ENCODE measurements at regions not wholly inside any gene's neighbourhood (a gene's known extent, or its start where the extent isn't known, plus 50 kb on each side); places are given as distances from the start of the nearest gene placed in this dataset.

GRCh38 chr9:78150983-78151356 is 84.9 kb upstream of the CEP78 start:
- Histone ChIP-seq H3K27ac (ENCODE audit: low read depth, low read length, poor library complexity, severe bottlenecking) (no peak overlapping the region), H2AFZ (ENCODE audit: low read length) (no peak overlapping the region), H3K9me3 (ENCODE audit: low read length) (no peaks in the 10 kb centered on the region), H3K9me2 (ENCODE audit: insufficient read depth, low read length) (no peaks in the 10 kb centered on the region), H4K20me1 (ENCODE audit: insufficient read depth, low read length) (no peaks in the 10 kb centered on the region), H3K4me2 (ENCODE audit: low read length) (no peak overlapping the region), H3K36me3 (ENCODE audit: insufficient read depth, low read length) (no peaks in the 10 kb centered on the region), H3K4me1 (ENCODE audit: insufficient read depth, low read length, poor library complexity, severe bottlenecking) (peaks cover 10% of the 10 kb centered on the region), H3K4me3 (ENCODE audit: low read depth, low read length, poor library complexity, severe bottlenecking) (no peak overlapping the region), H3K79me2 (ENCODE audit: insufficient read depth, low read depth, low read length) (no peaks in the 10 kb centered on the region)
- POLR2A ChIA-PET = interaction anchor here (0.5 to 0.6 kb wide), 2 partner anchors 161 to 1937 kb away, joined by 3 read pairs; no protein-coding TSS in a partner anchor
- TF ChIP-seq CTCF (conservative IDR thresholded peaks at IDR 0.05; ENCODE audit: low read length) = no peak
- TF ChIP-seq EZH2phosphoT487 (IDR thresholded peaks at IDR 0.05; ENCODE audit: borderline replicate concordance, low read depth, low read length) = no peak
- intact Hi-C loops (cut with micrococcal nuclease; ENCODE audit: unreplicated experiment) = no loop called here
- DNase-seq (ENCODE audit: low spot score) = no peak
- CTCF ChIA-PET (ENCODE audit: unreplicated experiment) = no interaction called here
- no TSS peak for BruUV-seq (replicated peaks)

GRCh38 chr9:78150312-78150982 is 85.4 kb upstream of the CEP78 start:
- TF ChIP-seq CTCF (conservative IDR thresholded peaks at IDR 0.05; ENCODE audit: low read length) (no peak), EZH2phosphoT487 (IDR thresholded peaks at IDR 0.05; ENCODE audit: borderline replicate concordance, low read depth, low read length) (no peak)
- intact Hi-C loops (cut with micrococcal nuclease; ENCODE audit: unreplicated experiment) = no loop called here
- H2AFZ ChIP-seq (ENCODE audit: low read length) = peak overlapping the region; percentile 93
- H3K9me2 ChIP-seq (ENCODE audit: insufficient read depth, low read length) = no peaks in the 10 kb centered on the region
- DNase-seq (ENCODE audit: low spot score) = no peak
- no peaks in the 10 kb centered on the region for H3K9me3 ChIP-seq (ENCODE audit: low read length)
- H3K27ac ChIP-seq (ENCODE audit: low read depth, low read length, poor library complexity, severe bottlenecking) = no peak overlapping the region
- no peaks in the 10 kb centered on the region for H3K36me3 ChIP-seq (ENCODE audit: insufficient read depth, low read length)
- H4K20me1 ChIP-seq (ENCODE audit: insufficient read depth, low read length) = no peaks in the 10 kb centered on the region
- H3K4me1 ChIP-seq (ENCODE audit: insufficient read depth, low read length, poor library complexity, severe bottlenecking) = peaks cover 10% of the 10 kb centered on the region
- H3K79me2 ChIP-seq (ENCODE audit: insufficient read depth, low read depth, low read length) = no peaks in the 10 kb centered on the region
- no peak overlapping the region for H3K4me3 ChIP-seq (ENCODE audit: low read depth, low read length, poor library complexity, severe bottlenecking)
- H3K4me2 ChIP-seq (ENCODE audit: low read length) = peak overlapping the region; percentile 55; the same call in 1 of the 2 replicates
- POLR2A ChIA-PET = interaction anchor here (0.5 to 1.4 kb wide), 4 partner anchors 17 to 1938 kb away, joined by 3 to 5 read pairs (median 4); no protein-coding TSS in a partner anchor
- BruUV-seq (replicated peaks) = no TSS peak
- CTCF ChIA-PET (ENCODE audit: unreplicated experiment) = no interaction called here

- ChIA-PET POLR2A (interaction anchor here (0.6 to 1.4 kb wide), 5 partner anchors 16 to 1462 kb away, joined by 3 to 5 read pairs (median 4); partner anchors contain the start of gene PSAT1), CTCF (ENCODE audit: unreplicated experiment) (interaction anchor here (0.6 kb wide), 1 partner anchor 136 kb away, joined by 3 read pairs; no protein-coding TSS in a partner anchor)
- intact Hi-C loops (cut with micrococcal nuclease; ENCODE audit: unreplicated experiment) = no loop called here
These were observed 86.1 kb upstream of the CEP78 start for GRCh38 chr9:78149702-78150291.

More at GRCh38 chr9:78149702-78150291, 86.1 kb upstream of the CEP78 start:
- H3K79me2 ChIP-seq (ENCODE audit: insufficient read depth, low read depth, low read length) = no peaks in the 10 kb centered on the region
- TF ChIP-seq EZH2phosphoT487 (IDR thresholded peaks at IDR 0.05; ENCODE audit: borderline replicate concordance, low read depth, low read length) (no peak), CTCF (conservative IDR thresholded peaks at IDR 0.05; ENCODE audit: low read length) (no peak)
- H3K9me3 ChIP-seq (ENCODE audit: low read length) = no peaks in the 10 kb centered on the region
- H2AFZ ChIP-seq (ENCODE audit: low read length) = peak overlapping the region; percentile 93
- peak; percentile 33 for DNase-seq (ENCODE audit: low spot score)
- no peaks in the 10 kb centered on the region for H3K36me3 ChIP-seq (ENCODE audit: insufficient read depth, low read length)
- peak overlapping the region; percentile 55 for H3K4me2 ChIP-seq (ENCODE audit: low read length)
- no TSS peak for BruUV-seq (replicated peaks)
- no peaks in the 10 kb centered on the region for H3K9me2 ChIP-seq (ENCODE audit: insufficient read depth, low read length)
- H4K20me1 ChIP-seq (ENCODE audit: insufficient read depth, low read length) = no peaks in the 10 kb centered on the region
- no peak overlapping the region for H3K4me3 ChIP-seq (ENCODE audit: low read depth, low read length, poor library complexity, severe bottlenecking)
- no peak overlapping the region for H3K27ac ChIP-seq (ENCODE audit: low read depth, low read length, poor library complexity, severe bottlenecking)
- peaks cover 10% of the 10 kb centered on the region for H3K4me1 ChIP-seq (ENCODE audit: insufficient read depth, low read length, poor library complexity, severe bottlenecking)

All from OCI-LY7 (cell line).